Kidney tubule cell (primary cell): ENCODE measurements at regions not wholly inside any gene's neighbourhood (a gene's known extent, or its start where the extent isn't known, plus 50 kb on each side); places are given as distances from the start of the nearest gene placed in this dataset.

ENCODE experiments used
- DNase-seq: peaks from one replicate; pipeline ENCODE4 v3.0.0-alpha.2; 2018; ENCODE audit warnings: low spot score

- no peak for DNase-seq
These were observed 111.7 kb downstream of the MYCN start for GRCh38 chr2:16051841-16052564.

DNA sequence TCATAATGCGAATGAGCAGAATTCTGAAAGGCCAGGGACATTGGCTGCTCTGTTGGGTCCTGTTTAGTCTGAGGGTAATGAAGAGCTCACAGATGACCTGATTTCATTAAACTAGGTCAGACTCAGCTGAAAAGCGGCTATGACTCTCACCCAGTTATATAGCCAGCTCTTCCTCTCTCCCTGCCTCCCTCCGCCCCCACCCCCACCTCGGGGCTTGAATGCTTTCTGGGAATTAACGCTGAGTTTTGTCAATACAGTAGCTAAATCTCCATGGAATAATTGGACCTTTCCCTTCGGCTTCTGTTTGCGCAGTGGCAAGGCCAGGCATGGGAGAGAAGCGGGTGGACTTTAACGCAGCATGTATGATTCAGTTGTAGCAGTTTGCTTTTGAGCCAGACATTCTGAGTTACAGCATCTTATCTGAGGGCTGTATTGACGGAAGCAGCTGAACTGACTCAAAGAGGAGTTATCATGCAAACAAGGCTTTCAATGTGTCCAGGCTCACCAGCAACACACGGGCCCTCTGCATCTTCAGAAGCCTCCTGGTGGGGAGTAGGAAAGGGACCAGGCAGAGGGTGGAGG lies 110.6 kb downstream of the MYCN start:
- no peak for DNase-seq

DNA sequence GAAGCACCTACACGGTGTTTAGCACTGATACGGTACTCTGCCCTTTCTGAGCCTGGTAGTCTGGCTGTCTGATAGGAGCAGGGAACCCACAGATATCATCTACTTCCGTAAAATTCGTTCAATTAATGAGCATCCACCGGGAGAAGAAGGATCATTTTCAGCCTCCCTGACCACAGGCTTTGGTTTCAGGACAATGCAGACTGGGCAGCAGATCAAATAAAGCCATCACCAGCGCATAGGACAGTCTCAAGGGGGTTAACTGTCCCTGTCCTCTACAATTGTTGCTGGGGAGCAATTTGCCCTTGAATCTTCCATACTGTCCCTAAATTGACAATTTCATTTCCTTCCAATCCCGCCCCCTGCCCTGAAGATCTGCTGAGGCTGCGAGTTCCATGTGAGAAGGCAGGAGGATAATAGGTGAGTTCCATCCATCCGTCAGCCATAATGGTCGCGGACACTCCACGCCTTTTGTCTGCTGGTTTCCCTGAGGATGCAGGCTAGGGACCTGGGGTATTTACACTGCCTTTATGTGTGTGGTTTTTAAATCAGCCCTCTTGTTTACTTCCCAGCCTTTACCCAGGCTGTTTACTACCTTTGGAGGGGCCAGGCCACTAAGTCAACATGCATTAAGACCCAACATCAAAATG lies 110.0 kb downstream of the MYCN start:
- no peak for DNase-seq

GRCh38 chr2:16049406-16049805 lies 109.1 kb downstream of the MYCN start:
- DNase-seq = no peak

GRCh38 chr2:16048466-16048865 lies 108.1 kb downstream of the MYCN start:
- no peak for DNase-seq

DNA sequence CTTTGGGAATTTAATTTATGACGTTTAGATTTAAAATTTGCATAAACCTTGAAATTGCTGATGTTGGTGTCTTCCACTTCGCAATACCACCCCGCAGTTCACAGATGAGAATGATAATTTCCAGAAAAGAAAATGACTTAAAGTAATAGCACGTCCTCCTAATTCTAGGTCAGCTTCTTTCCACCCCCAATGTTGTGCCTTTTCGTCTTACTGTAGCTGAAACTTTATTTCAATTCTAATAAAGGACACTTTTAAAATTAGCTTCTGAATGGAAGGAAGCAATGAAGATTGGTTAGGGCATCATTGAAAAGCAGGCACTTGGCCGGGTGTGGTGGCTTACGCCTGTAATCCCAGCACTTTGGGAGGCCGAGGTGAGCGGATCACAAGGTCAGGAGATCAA lies 107.4 kb downstream of the MYCN start:
- DNase-seq = no peak

DNA sequence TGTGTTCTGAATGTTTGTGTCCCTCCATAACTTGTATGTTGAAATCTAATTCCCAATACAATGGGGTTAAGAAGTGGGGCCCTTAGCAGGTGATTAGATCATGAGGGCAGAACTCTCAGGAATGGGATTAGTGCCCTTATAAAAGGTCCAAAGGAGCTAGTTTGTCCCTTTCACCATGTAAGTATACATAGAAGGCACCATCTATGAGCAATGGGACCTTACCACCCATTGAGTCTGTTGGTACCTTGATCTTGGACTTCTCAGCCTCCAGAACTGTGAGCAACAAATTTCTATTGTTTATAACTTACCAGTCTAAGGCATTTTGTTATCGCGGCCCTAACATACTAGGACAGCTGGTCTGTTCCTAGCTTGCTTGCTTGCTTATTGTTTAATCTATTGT lies 106.3 kb downstream of the MYCN start:
- DNase-seq = no peak

DNA sequence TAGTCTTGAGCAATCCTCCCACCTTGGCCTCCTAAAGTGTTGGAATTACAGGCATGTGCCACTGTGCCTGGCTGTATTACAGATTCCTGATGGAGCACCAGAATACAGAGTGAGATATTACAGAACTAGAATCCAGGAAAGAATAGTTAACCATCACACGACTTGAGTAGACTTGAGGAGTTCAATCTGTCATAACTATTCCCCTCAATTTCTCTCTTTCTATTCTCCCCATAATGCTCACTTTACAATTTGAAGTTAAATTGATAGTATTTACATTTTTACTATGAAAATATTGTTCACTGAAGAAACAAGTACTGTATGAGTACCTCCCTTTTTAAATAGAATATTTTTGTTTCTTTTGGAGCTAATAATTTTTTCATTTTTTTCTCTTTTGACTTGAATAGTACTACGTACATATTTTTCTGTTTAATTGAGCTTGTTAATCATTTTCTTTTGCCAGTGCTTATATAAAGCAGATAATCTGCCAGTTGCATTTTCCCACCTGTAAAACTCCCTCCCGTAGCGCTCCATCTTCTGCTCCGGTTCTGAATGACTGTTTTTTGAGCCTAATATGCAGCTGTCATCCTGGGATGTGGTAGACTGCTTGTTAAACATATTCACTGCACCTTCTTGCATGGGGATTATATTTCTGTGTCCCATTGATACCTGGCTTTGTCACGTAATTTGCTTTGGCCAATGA lies 105.5 kb downstream of the MYCN start:
- no peak for DNase-seq

DNA sequence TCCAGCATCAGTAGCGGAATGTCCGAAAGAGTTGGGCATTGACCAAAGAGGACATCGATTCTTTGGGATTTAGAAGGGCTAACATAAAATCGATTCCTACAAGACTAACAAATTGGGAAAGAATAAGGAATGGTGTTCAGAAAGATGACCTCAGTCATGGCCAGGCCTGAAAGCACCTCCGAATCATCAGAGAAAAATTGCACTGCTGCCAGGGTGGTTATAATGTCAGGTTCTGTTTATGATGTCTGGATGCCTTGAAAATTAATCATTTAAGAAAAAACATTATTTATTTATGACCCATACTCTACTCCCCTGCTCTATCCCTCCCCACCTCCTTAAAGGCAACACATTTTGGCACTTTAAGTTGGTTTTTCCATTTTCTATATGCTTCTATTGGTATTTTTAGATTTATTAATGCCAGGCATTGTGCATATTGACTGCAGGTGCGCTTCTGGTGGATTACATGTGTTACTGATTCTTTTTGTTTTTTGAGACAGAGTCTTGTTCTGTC lies 104.7 kb downstream of the MYCN start:
- peak; percentile 78 for DNase-seq

DNA sequence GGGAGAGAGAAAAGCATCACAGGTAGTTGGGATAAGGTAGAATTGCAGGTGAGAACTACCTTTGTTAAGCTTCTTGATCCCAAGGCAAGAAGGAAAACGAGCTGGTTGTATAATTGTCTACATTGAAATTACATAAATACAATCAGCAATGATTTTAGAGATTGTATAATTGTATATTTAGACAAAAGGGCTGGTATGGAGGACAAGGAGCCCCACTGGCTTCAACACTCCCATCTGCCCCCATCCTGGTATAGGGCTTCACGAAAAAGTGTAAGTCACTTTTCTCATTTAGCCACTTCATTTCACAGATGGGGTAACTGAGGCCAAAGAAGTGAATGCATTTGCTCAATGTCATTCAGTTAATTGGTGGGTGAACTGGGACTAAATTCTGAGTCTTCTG lies 103.3 kb downstream of the MYCN start:
- DNase-seq = no peak

- no peak for DNase-seq
These were observed 102.8 kb downstream of the MYCN start for GRCh38 chr2:16043192-16043591.

GRCh38 chr2:16042201-16042700 lies 101.9 kb downstream of the MYCN start:
- no peak for DNase-seq

DNA sequence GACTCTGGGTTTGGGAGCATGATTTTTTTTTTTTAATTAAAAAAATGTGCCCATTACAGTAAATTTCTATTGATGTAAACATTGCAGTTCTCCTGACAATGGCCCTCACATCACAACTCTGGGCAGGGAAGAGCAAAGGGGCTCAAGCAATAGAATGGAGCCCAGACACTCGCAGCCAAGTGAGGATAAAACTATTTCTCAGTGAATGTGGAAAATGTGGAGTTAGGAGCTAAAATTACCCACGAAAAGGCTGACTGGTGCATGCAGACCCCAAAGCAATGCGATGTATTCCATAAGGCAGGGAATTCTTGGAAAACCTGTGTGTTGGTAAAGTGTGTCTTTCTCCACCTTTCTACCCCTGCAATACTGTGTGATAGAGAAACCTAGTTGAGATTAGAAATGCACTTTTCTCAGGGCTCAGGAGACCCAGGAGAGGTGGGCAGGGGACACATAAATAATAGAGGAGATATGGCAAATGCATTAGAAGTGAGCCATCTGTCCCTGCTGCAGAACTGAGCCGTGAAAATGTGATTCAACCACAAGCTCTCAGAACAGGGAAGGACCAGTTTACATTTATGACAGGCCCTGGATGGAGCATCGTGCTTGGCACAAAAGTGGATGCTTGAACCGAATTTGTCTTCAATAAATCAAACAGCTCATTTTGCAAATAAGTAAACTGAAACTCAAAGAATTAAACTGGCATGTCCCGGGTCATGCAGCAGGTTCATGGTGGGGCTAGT lies 100.1 kb downstream of the MYCN start:
- no peak for DNase-seq

- no peak for DNase-seq
These were observed 99.5 kb downstream of the MYCN start for GRCh38 chr2:16039823-16040222.

- no peak for DNase-seq
These were observed 98.7 kb downstream of the MYCN start for GRCh38 chr2:16039055-16039454.

DNA sequence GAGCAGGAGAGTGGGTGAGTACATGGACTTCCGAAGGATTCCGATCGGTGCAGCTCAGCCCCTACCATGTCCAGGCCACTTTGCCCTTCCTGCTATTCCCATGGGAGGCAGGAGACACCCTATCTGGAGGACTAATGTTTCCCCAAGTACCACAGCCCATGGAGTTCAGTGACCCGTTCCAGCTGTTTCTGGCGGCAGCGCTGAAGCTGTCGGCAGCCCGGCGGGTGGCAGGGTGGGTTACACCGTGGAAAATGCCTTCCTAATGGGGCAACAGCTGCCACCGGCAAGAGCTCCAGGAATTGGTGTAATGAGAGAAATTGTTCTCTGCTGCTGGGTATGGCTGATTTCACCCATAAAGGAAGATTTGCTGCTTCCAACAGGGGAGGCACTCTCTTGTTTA lies 98.3 kb downstream of the MYCN start:
- DNase-seq = no peak

- DNase-seq = no peak
These were observed 97.6 kb downstream of the MYCN start for GRCh38 chr2:16037808-16038457.

DNA sequence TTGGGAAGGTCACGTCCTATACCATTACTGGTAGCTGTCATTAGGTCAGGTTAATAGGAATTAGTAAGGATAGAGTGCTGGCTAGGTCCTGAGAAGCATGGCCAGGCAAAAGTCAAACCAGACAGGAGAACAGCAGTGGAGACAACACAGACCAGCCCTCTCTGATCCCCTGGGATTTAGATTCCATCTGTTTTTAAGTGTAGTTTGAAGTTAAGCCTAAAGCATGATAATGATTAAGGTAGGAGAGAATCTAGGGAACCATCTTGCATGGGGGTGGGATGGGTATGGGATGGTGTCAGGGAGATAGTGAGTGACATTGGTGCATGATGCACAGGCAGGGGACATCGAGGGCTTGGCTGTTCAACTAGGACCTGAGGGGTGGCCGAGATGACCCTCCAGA lies 96.6 kb downstream of the MYCN start:
- no peak for DNase-seq

- DNase-seq = no peak
These were observed 95.7 kb downstream of the MYCN start for GRCh38 chr2:16035747-16036745.
